ENCODE measurements at regions not wholly inside any gene's neighbourhood (a gene's known extent, or its start where the extent isn't known, plus 50 kb on each side); places are given as distances from the start of the nearest gene placed in this dataset.

DNA sequence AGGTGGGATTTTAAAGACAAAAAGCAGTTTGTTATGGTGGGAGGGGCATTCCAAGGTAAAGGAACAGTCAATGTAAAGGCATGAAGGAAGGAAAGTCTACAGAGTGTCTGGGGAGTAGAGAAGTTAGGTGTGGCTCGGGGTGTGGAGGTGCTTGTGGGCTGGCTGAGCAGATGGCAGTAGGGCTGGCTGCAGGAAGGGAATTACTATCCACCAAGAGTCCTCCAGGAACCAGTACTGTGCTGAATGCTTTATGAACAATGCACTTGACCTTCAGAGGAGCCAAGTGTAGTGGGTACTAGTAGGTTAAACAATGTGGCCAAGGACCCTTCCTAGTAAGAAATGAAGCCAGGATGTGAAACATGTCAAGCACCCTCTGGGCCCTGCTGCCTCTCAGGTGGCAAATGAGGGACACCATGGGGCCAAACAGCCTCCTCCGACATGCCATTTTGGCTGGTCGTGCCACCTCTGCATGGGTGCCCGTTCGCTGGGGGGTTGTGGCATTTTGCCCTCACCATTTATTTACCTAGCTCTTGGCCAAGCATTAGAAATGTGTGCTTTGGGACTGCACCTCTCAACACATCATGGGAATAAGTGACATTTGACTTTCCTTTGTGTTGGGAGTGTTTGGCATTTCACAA is 123.6 kb upstream of the TENM4 start:
- Histone ChIP-seq H3K79me1 (ENCODE audit: low read depth in 1 of 2, low read length in 2 of 2) (no peaks in the 10 kb centered on the region), H2AK5ac (ENCODE audit: low read depth, low read length) (no peak overlapping the region), H2BK15ac (ENCODE audit: low read depth, low read length) (no peak overlapping the region), H2AFZ (replicated peaks; ENCODE audit: low read length, poor library complexity) (no peak overlapping the region), H3K9me1 (ENCODE audit: insufficient read depth, low read length) (no peaks in the 10 kb centered on the region), H3K23ac (ENCODE audit: low read depth, low read length) (no peak overlapping the region), H3K18ac (ENCODE audit: low read depth, low read length) (no peak overlapping the region), H2BK120ac (ENCODE audit: low read depth, low read length) (no peak overlapping the region), H4K8ac (ENCODE audit: low read depth in 2 of 2, low read length in 2 of 2) (no peak overlapping the region), H3K4ac (ENCODE audit: low read depth, low read length) (no peak overlapping the region), H3K56ac (ENCODE audit: extremely low read depth, insufficient read depth, low read length) (no peak overlapping the region), H4K20me1 (ENCODE audit: insufficient read depth, low read length) (no peaks in the 10 kb centered on the region), H3K9me3 (ENCODE audit: control insufficient read depth, insufficient read depth, low read length) (no peaks in the 10 kb centered on the region), H3K4me1 (ENCODE audit: control insufficient read depth, insufficient read depth, low read length) (no peaks in the 10 kb centered on the region), H4K91ac (ENCODE audit: insufficient read depth, low read depth, low read length) (no peak overlapping the region), H3K9ac (ENCODE audit: low read depth, low read length) (no peak overlapping the region), H3K27me3 (ENCODE audit: control insufficient read depth, insufficient read depth, low read length) (no peaks in the 10 kb centered on the region), H3K27ac (ENCODE audit: insufficient read depth, low read length) (no peak overlapping the region), H3K4me3 (ENCODE audit: insufficient read depth, low read depth, low read length) (no peak overlapping the region), H4K5ac (ENCODE audit: low read depth, low read length) (no peak overlapping the region), H3K4me2 (ENCODE audit: low read depth, low read length) (no peak overlapping the region), H3K36me3 (ENCODE audit: control insufficient read depth, insufficient read depth, low read length) (no peaks in the 10 kb centered on the region), H2BK20ac (ENCODE audit: low read depth, low read length) (no peak overlapping the region), H3K14ac (replicated peaks; ENCODE audit: low read depth, low read length) (no peak overlapping the region), H2AK9ac (replicated peaks; ENCODE audit: low read depth, low read length, poor library complexity) (no peak overlapping the region), H2BK5ac (ENCODE audit: low read depth, low read length, poor library complexity, severe bottlenecking) (no peak overlapping the region)
- no peak for TF ChIP-seq MAZ (IDR thresholded peaks at IDR 0.05; ENCODE audit: borderline replicate concordance, low read depth, low read length)
- TF ChIP-seq, protein P1, sequence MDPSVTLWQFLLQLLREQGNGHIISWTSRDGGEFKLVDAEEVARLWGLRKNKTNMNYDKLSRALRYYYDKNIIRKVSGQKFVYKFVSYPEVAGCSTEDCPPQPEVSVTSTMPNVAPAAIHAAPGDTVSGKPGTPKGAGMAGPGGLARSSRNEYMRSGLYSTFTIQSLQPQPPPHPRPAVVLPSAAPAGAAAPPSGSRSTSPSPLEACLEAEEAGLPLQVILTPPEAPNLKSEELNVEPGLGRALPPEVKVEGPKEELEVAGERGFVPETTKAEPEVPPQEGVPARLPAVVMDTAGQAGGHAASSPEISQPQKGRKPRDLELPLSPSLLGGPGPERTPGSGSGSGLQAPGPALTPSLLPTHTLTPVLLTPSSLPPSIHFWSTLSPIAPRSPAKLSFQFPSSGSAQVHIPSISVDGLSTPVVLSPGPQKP (IDR thresholded peaks at IDR 0.05; ENCODE audit: borderline replicate concordance, low read depth, low read length): no peak
- TF ChIP-seq, protein P2, sequence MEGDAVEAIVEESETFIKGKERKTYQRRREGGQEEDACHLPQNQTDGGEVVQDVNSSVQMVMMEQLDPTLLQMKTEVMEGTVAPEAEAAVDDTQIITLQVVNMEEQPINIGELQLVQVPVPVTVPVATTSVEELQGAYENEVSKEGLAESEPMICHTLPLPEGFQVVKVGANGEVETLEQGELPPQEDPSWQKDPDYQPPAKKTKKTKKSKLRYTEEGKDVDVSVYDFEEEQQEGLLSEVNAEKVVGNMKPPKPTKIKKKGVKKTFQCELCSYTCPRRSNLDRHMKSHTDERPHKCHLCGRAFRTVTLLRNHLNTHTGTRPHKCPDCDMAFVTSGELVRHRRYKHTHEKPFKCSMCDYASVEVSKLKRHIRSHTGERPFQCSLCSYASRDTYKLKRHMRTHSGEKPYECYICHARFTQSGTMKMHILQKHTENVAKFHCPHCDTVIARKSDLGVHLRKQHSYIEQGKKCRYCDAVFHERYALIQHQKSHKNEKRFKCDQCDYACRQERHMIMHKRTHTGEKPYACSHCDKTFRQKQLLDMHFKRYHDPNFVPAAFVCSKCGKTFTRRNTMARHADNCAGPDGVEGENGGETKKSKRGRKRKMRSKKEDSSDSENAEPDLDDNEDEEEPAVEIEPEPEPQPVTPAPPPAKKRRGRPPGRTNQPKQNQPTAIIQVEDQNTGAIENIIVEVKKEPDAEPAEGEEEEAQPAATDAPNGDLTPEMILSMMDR (conservative IDR thresholded peaks at IDR 0.05; ENCODE audit: low read depth, low read length): no peak
- no peak for TF ChIP-seq POLR2A (IDR thresholded peaks at IDR 0.05; ENCODE audit: low read depth, low read length)
- POLR2A ChIA-PET (ENCODE audit: unreplicated experiment): no interaction called here
- BruUV-seq (replicated peaks): no TSS peak
- no CpG with 5 or more reads among the region's 5 CpGs for WGBS, 2 experiments (ENCODE audit: extremely low coverage in 2 of 2, insufficient read length in 1 of 2)
- CTCF ChIA-PET: no interaction called here
- dilution Hi-C loops (cut with HindIII; ENCODE audit: low sequenced_read_pairs, unreplicated experiment) (no loop called here), in situ Hi-C loops (cut with MboI; ENCODE audit: low sequenced_read_pairs) (no loop called here), intact Hi-C loops (cut with micrococcal nuclease) (no loop called here)
- no peak for ATAC-seq (ENCODE audit: low read depth)
- no peak for DNase-seq
